Renal cortex interstitium (tissue), 11 donors: ENCODE measurements at regions not wholly inside any gene's neighbourhood (a gene's known extent, or its start where the extent isn't known, plus 50 kb on each side); places are given as distances from the start of the nearest gene placed in this dataset.

Source experiments
- DNase-seq, 11 donors: peaks; one replicate each; pipeline ENCODE4 v3.0.0-alpha.2; 2013; ENCODE audit warnings: low read depth in 9 of 11, low spot score in 4 of 11; ENCODE audit errors: extremely low read depth in 1 of 11

- no peak for DNase-seq
Observed at GRCh38 chr22:49617866-49618676, 209.6 kb downstream of the BRD1 start.

GRCh38 chr22:49617264-49617663 lies 210.4 kb downstream of the BRD1 start:
- no peak for DNase-seq

GRCh38 chr22:49616356-49617231 lies 211.1 kb downstream of the BRD1 start:
- no peak for DNase-seq

GRCh38 chr22:49614966-49615965 lies 212.4 kb downstream of the BRD1 start:
- no peak for DNase-seq

GRCh38 chr22:49613511-49614270 lies 214.0 kb downstream of the BRD1 start:
- DNase-seq, result no peak

- DNase-seq, result no peak
Observed at GRCh38 chr22:49613108-49613507, 214.6 kb downstream of the BRD1 start.

- no peak for DNase-seq
Observed at GRCh38 chr22:49609207-49609876, 218.3 kb downstream of the BRD1 start.

- no peak for DNase-seq
Observed at GRCh38 chr22:49608660-49609059, 219.0 kb downstream of the BRD1 start.

GRCh38 chr22:49608228-49608627 lies 219.4 kb downstream of the BRD1 start:
- DNase-seq, result no peak

GRCh38 chr22:49607821-49608220 lies 219.9 kb downstream of the BRD1 start:
- no peak for DNase-seq

- DNase-seq, result no peak
Observed at GRCh38 chr22:49606562-49607290, 220.9 kb downstream of the BRD1 start.

- DNase-seq, result no peak
Observed at GRCh38 chr22:49604732-49605302, 222.9 kb downstream of the BRD1 start.

- DNase-seq, result no peak
Observed at GRCh38 chr22:49603016-49603415, 224.7 kb downstream of the BRD1 start.

- DNase-seq, result no peak
Observed at GRCh38 chr22:49602481-49602880, 225.2 kb downstream of the BRD1 start.

- DNase-seq, result no peak
Observed at GRCh38 chr22:49601614-49602321, 225.9 kb downstream of the BRD1 start.

- DNase-seq, result no peak
Observed at GRCh38 chr22:49600891-49601431, 226.7 kb downstream of the BRD1 start.
